ENCODE measurements at regions not wholly inside any gene's neighbourhood (a gene's known extent, or its start where the extent isn't known, plus 50 kb on each side); places are given as distances from the start of the nearest gene placed in this dataset.

- no peak overlapping the region for H2BK120ac ChIP-seq (ENCODE audit: low read depth, low read length)
- H3K4me1 ChIP-seq (ENCODE audit: control insufficient read depth, insufficient read depth, low read depth, low read length), result no peaks in the 10 kb centered on the region
- no peak overlapping the region for H4K91ac ChIP-seq (ENCODE audit: low read length)
- no peak overlapping the region for H3K27ac ChIP-seq (ENCODE audit: low read length, poor library complexity, severe bottlenecking)
- H3K27me3 ChIP-seq (ENCODE audit: control insufficient read depth in 1 of 2, insufficient read depth in 1 of 2, low read length in 2 of 2), result peaks cover 0 to 3% of the 10 kb centered on the region in 2 experiments
- no peak overlapping the region for H3K18ac ChIP-seq (ENCODE audit: low read depth in 1 of 2, low read length in 2 of 2)
- no peaks in the 10 kb centered on the region for H3K79me1 ChIP-seq (replicated peaks; ENCODE audit: low read length, poor library complexity, severe bottlenecking)
- no peak overlapping the region for H3K23ac ChIP-seq (ENCODE audit: low read length in 2 of 2)
- no peak for DNase-seq
- no peak overlapping the region for H2AK5ac ChIP-seq (ENCODE audit: low read length, severe bottlenecking)
- H2BK15ac ChIP-seq (ENCODE audit: low read depth, poor library complexity, severe bottlenecking), result no peak overlapping the region
- WGBS, result 91% methylated on average over 5 of the region's 5 CpGs
- H3K14ac ChIP-seq (ENCODE audit: low read length in 2 of 2), result no peak overlapping the region
- no peak overlapping the region for H3K4ac ChIP-seq (ENCODE audit: low read depth in 1 of 2, low read length in 2 of 2)
- no peak overlapping the region for H3K4me2 ChIP-seq (ENCODE audit: low read length, poor library complexity, severe bottlenecking)
- H2BK5ac ChIP-seq (ENCODE audit: low read depth, low read length, poor library complexity, severe bottlenecking), result no peak overlapping the region
- H3K36me3 ChIP-seq (ENCODE audit: control insufficient read depth in 1 of 2, insufficient read depth in 2 of 2, low read depth in 1 of 2, low read length in 2 of 2), result no peaks in the 10 kb centered on the region
- H2BK12ac ChIP-seq (ENCODE audit: low read length in 2 of 2), result no peak overlapping the region
- no peak overlapping the region for H3K4me3 ChIP-seq (ENCODE audit: insufficient read depth in 1 of 2, low read depth in 1 of 2, low read length in 2 of 2)
- H2AFZ ChIP-seq (ENCODE audit: low read depth, low read length), result no peak overlapping the region
- no peak overlapping the region for H4K8ac ChIP-seq (ENCODE audit: low read length)
- no peaks in the 10 kb centered on the region for H3K9me3 ChIP-seq (ENCODE audit: control insufficient read depth, low read length)
- no peak overlapping the region for H3K9ac ChIP-seq (ENCODE audit: low read length)
These were observed 220.2 kb upstream of the CLINT1 start for GRCh38 chr5:158079097-158079496.

GRCh38 chr5:158074992-158075769 is 216.2 kb upstream of the CLINT1 start:
- no peaks in the 10 kb centered on the region for H3K9me3 ChIP-seq (ENCODE audit: control insufficient read depth, low read length)
- WGBS, result 44% methylated on average over 9 of the region's 12 CpGs
- H3K27ac ChIP-seq (ENCODE audit: low read length, poor library complexity, severe bottlenecking), result no peak overlapping the region
- peak overlapping the region; percentile 94 for H3K9ac ChIP-seq (ENCODE audit: low read length)
- H3K23ac ChIP-seq (ENCODE audit: low read length in 2 of 2), result no peak overlapping the region
- H3K4me3 ChIP-seq (ENCODE audit: insufficient read depth in 1 of 2, low read depth in 1 of 2, low read length in 2 of 2), result peak overlapping the region in 1 of 2 experiments; percentile 52
- peaks cover 0 to 3% of the 10 kb centered on the region in 2 experiments for H3K27me3 ChIP-seq (ENCODE audit: control insufficient read depth in 1 of 2, insufficient read depth in 1 of 2, low read length in 2 of 2)
- peak; percentile 61 for DNase-seq
- no peak overlapping the region for H3K4me2 ChIP-seq (ENCODE audit: low read length, poor library complexity, severe bottlenecking)
- H3K18ac ChIP-seq (ENCODE audit: low read depth in 1 of 2, low read length in 2 of 2), result no peak overlapping the region
- no peak overlapping the region for H2AFZ ChIP-seq (ENCODE audit: low read depth, low read length)
- H3K36me3 ChIP-seq (ENCODE audit: control insufficient read depth in 1 of 2, insufficient read depth in 2 of 2, low read depth in 1 of 2, low read length in 2 of 2), result no peaks in the 10 kb centered on the region
- H2AK5ac ChIP-seq (ENCODE audit: low read length, severe bottlenecking), result no peak overlapping the region
- H2BK5ac ChIP-seq (ENCODE audit: low read depth, low read length, poor library complexity, severe bottlenecking), result no peak overlapping the region
- H2BK12ac ChIP-seq (ENCODE audit: low read length in 2 of 2), result no peak overlapping the region
- H4K8ac ChIP-seq (ENCODE audit: low read length), result no peak overlapping the region
- no peak overlapping the region for H4K91ac ChIP-seq (ENCODE audit: low read length)
- H2BK120ac ChIP-seq (ENCODE audit: low read depth, low read length), result no peak overlapping the region
- H2BK15ac ChIP-seq (ENCODE audit: low read depth, poor library complexity, severe bottlenecking), result no peak overlapping the region
- H3K79me1 ChIP-seq (replicated peaks; ENCODE audit: low read length, poor library complexity, severe bottlenecking), result no peaks in the 10 kb centered on the region
- H3K4me1 ChIP-seq (ENCODE audit: control insufficient read depth, insufficient read depth, low read depth, low read length), result no peaks in the 10 kb centered on the region
- no peak overlapping the region for H3K4ac ChIP-seq (ENCODE audit: low read depth in 1 of 2, low read length in 2 of 2)
- H3K14ac ChIP-seq (ENCODE audit: low read length in 2 of 2), result no peak overlapping the region

GRCh38 chr5:158074597-158074991 is 215.6 kb upstream of the CLINT1 start:
- Histone ChIP-seq H3K9ac (ENCODE audit: low read length) (peak overlapping the region; percentile 94), H2BK5ac (ENCODE audit: low read depth, low read length, poor library complexity, severe bottlenecking) (no peak overlapping the region), H2BK120ac (ENCODE audit: low read depth, low read length) (no peak overlapping the region), H3K4ac (ENCODE audit: low read depth in 1 of 2, low read length in 2 of 2) (no peak overlapping the region), H2BK15ac (ENCODE audit: low read depth, poor library complexity, severe bottlenecking) (no peak overlapping the region), H3K4me3 (ENCODE audit: insufficient read depth in 1 of 2, low read depth in 1 of 2, low read length in 2 of 2) (no peak overlapping the region), H3K4me2 (ENCODE audit: low read length, poor library complexity, severe bottlenecking) (no peak overlapping the region), H3K27me3 (ENCODE audit: control insufficient read depth in 1 of 2, insufficient read depth in 1 of 2, low read length in 2 of 2) (peaks cover 0 to 3% of the 10 kb centered on the region in 2 experiments), H3K9me3 (ENCODE audit: control insufficient read depth, low read length) (no peaks in the 10 kb centered on the region), H3K14ac (ENCODE audit: low read length in 2 of 2) (no peak overlapping the region), H4K91ac (ENCODE audit: low read length) (no peak overlapping the region), H4K8ac (ENCODE audit: low read length) (no peak overlapping the region), H2BK12ac (ENCODE audit: low read length in 2 of 2) (no peak overlapping the region), H3K36me3 (ENCODE audit: control insufficient read depth in 1 of 2, insufficient read depth in 2 of 2, low read depth in 1 of 2, low read length in 2 of 2) (no peaks in the 10 kb centered on the region), H3K4me1 (ENCODE audit: control insufficient read depth, insufficient read depth, low read depth, low read length) (no peaks in the 10 kb centered on the region), H2AK5ac (ENCODE audit: low read length, severe bottlenecking) (no peak overlapping the region), H3K18ac (ENCODE audit: low read depth in 1 of 2, low read length in 2 of 2) (no peak overlapping the region), H3K79me1 (replicated peaks; ENCODE audit: low read length, poor library complexity, severe bottlenecking) (no peaks in the 10 kb centered on the region), H3K27ac (ENCODE audit: low read length, poor library complexity, severe bottlenecking) (no peak overlapping the region), H3K23ac (ENCODE audit: low read length in 2 of 2) (no peak overlapping the region), H2AFZ (ENCODE audit: low read depth, low read length) (no peak overlapping the region)
- 100% methylated on average over 2 of the region's 2 CpGs for WGBS
- no peak for DNase-seq

- H3K18ac ChIP-seq (ENCODE audit: low read depth in 1 of 2, low read length in 2 of 2), result no peak overlapping the region
- no peaks in the 10 kb centered on the region for H3K79me1 ChIP-seq (replicated peaks; ENCODE audit: low read length, poor library complexity, severe bottlenecking)
- no peak overlapping the region for H2BK12ac ChIP-seq (ENCODE audit: low read length in 2 of 2)
- H2AK5ac ChIP-seq (ENCODE audit: low read length, severe bottlenecking), result no peak overlapping the region
- H3K27ac ChIP-seq (ENCODE audit: low read length, poor library complexity, severe bottlenecking), result no peak overlapping the region
- H3K4me1 ChIP-seq (ENCODE audit: control insufficient read depth, insufficient read depth, low read depth, low read length), result no peaks in the 10 kb centered on the region
- no peaks in the 10 kb centered on the region for H3K36me3 ChIP-seq (ENCODE audit: control insufficient read depth in 1 of 2, insufficient read depth in 2 of 2, low read depth in 1 of 2, low read length in 2 of 2)
- H3K4me2 ChIP-seq (ENCODE audit: low read length, poor library complexity, severe bottlenecking), result no peak overlapping the region
- no peak overlapping the region for H2BK15ac ChIP-seq (ENCODE audit: low read depth, poor library complexity, severe bottlenecking)
- 81% methylated on average over 1 of the region's 1 CpG for WGBS
- H2BK120ac ChIP-seq (ENCODE audit: low read depth, low read length), result no peak overlapping the region
- no peaks in the 10 kb centered on the region for H3K27me3 ChIP-seq (ENCODE audit: control insufficient read depth in 1 of 2, insufficient read depth in 1 of 2, low read length in 2 of 2)
- H3K4me3 ChIP-seq (ENCODE audit: insufficient read depth in 1 of 2, low read depth in 1 of 2, low read length in 2 of 2), result no peak overlapping the region
- no peak overlapping the region for H3K23ac ChIP-seq (ENCODE audit: low read length in 2 of 2)
- H3K14ac ChIP-seq (ENCODE audit: low read length in 2 of 2), result no peak overlapping the region
- no peak overlapping the region for H3K4ac ChIP-seq (ENCODE audit: low read depth in 1 of 2, low read length in 2 of 2)
- H2AFZ ChIP-seq (ENCODE audit: low read depth, low read length), result no peak overlapping the region
- H4K91ac ChIP-seq (ENCODE audit: low read length), result no peak overlapping the region
- H3K9me3 ChIP-seq (ENCODE audit: control insufficient read depth, low read length), result no peaks in the 10 kb centered on the region
- DNase-seq, result no peak
- no peak overlapping the region for H4K8ac ChIP-seq (ENCODE audit: low read length)
- no peak overlapping the region for H3K9ac ChIP-seq (ENCODE audit: low read length)
- no peak overlapping the region for H2BK5ac ChIP-seq (ENCODE audit: low read depth, low read length, poor library complexity, severe bottlenecking)
These were observed 211.9 kb upstream of the CLINT1 start for GRCh38 chr5:158070859-158071258.

All from mesenchymal stem cell (in vitro differentiated cells and primary cell).